Sigmoid colon (tissue), 4 donors: ENCODE measurements at regions not wholly inside any gene's neighbourhood (a gene's known extent, or its start where the extent isn't known, plus 50 kb on each side); places are given as distances from the start of the nearest gene placed in this dataset.

ENCODE experiments used
- CTCF ChIP-seq, 4 experiments: fragments of 450-650 bp in 3 of 4; fragments of 200-600 bp in 1 of 4; IDR thresholded peaks; one replicate each; pipeline ENCODE4 v1.5.1; 2016 to 2019; ENCODE audit warnings: antibody characterized with exemption in 4 of 4, mild to moderate bottlenecking in 3 of 4, moderate library complexity in 2 of 4
- EP300 ChIP-seq, 4 donors: sonication (generic); formaldehyde crosslinking; IDR thresholded peaks; one replicate each; pipeline ENCODE4 v1.6.1; 2017; ENCODE audit warnings: antibody characterized with exemption in 4 of 4
- POLR2A ChIP-seq, 2 donors: fragments of 450-650 bp; IDR thresholded peaks; one replicate each; pipeline ENCODE4 v1.6.1; 2016; ENCODE audit warnings: antibody characterized with exemption in 2 of 2, mild to moderate bottlenecking in 2 of 2, moderate library complexity in 2 of 2

GRCh38 chr5:1718669-1719068, 81.0 kb downstream of the MRPL36 start:
- TF ChIP-seq EP300 (IDR thresholded peaks at IDR 0.05) (no peak), CTCF (IDR thresholded peaks at IDR 0.05) (no peak), POLR2A (IDR thresholded peaks at IDR 0.05) (no peak)
